ENCODE measurements at regions not wholly inside any gene's neighbourhood (a gene's known extent, or its start where the extent isn't known, plus 50 kb on each side); places are given as distances from the start of the nearest gene placed in this dataset.

DNA sequence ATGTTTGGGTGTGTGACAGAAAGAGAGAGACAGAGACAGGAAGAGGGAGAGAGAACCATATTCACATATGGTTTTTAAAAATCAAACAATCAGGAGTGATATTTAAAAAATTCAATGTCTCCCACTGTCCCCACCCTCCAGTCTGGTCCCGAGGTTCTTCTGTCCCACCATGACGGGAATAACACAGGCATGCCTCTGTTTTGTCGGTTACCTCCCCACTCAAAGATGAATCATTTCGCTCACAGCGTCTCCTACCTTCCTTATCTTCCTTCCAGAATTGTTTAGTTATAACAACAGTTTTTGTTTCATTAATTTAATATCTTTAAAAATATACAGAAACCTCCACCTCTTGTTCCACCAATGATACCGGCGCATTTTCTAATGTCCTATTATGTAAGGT, 113.0 kb downstream of the KCNF1 start:
- TF ChIP-seq, protein P1, sequence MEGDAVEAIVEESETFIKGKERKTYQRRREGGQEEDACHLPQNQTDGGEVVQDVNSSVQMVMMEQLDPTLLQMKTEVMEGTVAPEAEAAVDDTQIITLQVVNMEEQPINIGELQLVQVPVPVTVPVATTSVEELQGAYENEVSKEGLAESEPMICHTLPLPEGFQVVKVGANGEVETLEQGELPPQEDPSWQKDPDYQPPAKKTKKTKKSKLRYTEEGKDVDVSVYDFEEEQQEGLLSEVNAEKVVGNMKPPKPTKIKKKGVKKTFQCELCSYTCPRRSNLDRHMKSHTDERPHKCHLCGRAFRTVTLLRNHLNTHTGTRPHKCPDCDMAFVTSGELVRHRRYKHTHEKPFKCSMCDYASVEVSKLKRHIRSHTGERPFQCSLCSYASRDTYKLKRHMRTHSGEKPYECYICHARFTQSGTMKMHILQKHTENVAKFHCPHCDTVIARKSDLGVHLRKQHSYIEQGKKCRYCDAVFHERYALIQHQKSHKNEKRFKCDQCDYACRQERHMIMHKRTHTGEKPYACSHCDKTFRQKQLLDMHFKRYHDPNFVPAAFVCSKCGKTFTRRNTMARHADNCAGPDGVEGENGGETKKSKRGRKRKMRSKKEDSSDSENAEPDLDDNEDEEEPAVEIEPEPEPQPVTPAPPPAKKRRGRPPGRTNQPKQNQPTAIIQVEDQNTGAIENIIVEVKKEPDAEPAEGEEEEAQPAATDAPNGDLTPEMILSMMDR (IDR thresholded peaks at IDR 0.05; ENCODE audit: low read depth, low read length): no peak
- TF ChIP-seq, protein P2, sequence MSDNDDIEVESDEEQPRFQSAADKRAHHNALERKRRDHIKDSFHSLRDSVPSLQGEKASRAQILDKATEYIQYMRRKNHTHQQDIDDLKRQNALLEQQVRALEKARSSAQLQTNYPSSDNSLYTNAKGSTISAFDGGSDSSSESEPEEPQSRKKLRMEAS (IDR thresholded peaks at IDR 0.05; ENCODE audit: low read depth, low read length): no peak
- no peak for TF ChIP-seq POLR2A (IDR thresholded peaks at IDR 0.05; ENCODE audit: extremely low read depth, insufficient read length)

Data from NB4 (cell line).